Uterus (tissue), 2 donors: ENCODE measurements at regions not wholly inside any gene's neighbourhood (a gene's known extent, or its start where the extent isn't known, plus 50 kb on each side); places are given as distances from the start of the nearest gene placed in this dataset.

Source experiments
- CTCF ChIP-seq, 4 experiments: fragments of 200-600 bp in 2 of 4; fragments of 450-650 bp in 2 of 4; sonication (generic) in 2 of 4; IDR thresholded peaks; one replicate each; pipeline ENCODE4 v1.5.1; 2016 to 2019; ENCODE audit warnings: antibody characterized with exemption in 4 of 4, mild to moderate bottlenecking in 2 of 4, moderate library complexity in 1 of 4
- POLR2A ChIP-seq, 2 donors: fragments of 450-650 bp; IDR thresholded peaks; one replicate each; pipeline ENCODE4 v1.6.1; 2016; ENCODE audit warnings: antibody characterized with exemption in 2 of 2, mild to moderate bottlenecking in 1 of 2, moderate library complexity in 1 of 2

- no peak for TF ChIP-seq CTCF (IDR thresholded peaks at IDR 0.05)
- no peak for TF ChIP-seq POLR2A (IDR thresholded peaks at IDR 0.05)
Observed at GRCh38 chr12:58363971-58364370, 422.6 kb downstream of the ATP23 start.
